ENCODE measurements at regions not wholly inside any gene's neighbourhood (a gene's known extent, or its start where the extent isn't known, plus 50 kb on each side); places are given as distances from the start of the nearest gene placed in this dataset.

- DNase-seq (ENCODE audit: low read depth), result no peak
Measured at GRCh38 chr1:21346365-21347071, 56.3 kb upstream of the ECE1 start.

- peak; percentile 40 for DNase-seq (ENCODE audit: low read depth)
Measured at GRCh38 chr1:21344750-21345443, 54.6 kb upstream of the ECE1 start.

- DNase-seq (ENCODE audit: low read depth), result no peak
Measured at GRCh38 chr1:21344098-21344749, 54.0 kb upstream of the ECE1 start.

GRCh38 chr1:21342961-21343838, 52.9 kb upstream of the ECE1 start:
- DNase-seq (ENCODE audit: low read depth), result no peak

- DNase-seq (ENCODE audit: low read depth), result no peak
Measured at GRCh38 chr1:21341517-21342078, 51.3 kb upstream of the ECE1 start.

- no peak for DNase-seq (ENCODE audit: low read depth)
Measured at GRCh38 chr1:21341022-21341421, 50.8 kb upstream of the ECE1 start.

- DNase-seq (ENCODE audit: low read depth), result peak; percentile 42
Measured at GRCh38 chr1:21340230-21340945, 50.1 kb upstream of the ECE1 start.
